ENCODE measurements at regions not wholly inside any gene's neighbourhood (a gene's known extent, or its start where the extent isn't known, plus 50 kb on each side); places are given as distances from the start of the nearest gene placed in this dataset.

DNA sequence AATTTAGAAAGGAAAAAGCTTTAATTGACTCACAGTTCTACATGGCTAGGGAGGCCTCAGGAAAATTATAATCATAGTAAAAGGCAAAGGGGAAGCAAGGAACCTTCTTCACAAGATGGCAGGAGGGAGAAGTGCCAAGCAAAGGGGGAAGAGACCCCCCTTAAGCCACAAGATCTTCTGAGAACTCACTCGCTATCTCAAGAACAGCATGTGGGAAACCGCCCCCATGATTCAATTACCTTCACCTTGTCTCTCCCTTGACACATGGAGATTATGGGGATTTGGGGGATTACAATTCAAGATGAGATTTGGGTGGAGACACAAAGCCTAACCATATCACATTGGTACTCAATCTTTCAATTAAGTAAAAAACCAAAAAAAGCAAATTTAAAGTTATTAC, 1778.7 kb upstream of the MIR17HG start:
- H2BK120ac ChIP-seq (ENCODE audit: insufficient read depth, low read length, poor library complexity) = no peak overlapping the region
- H2BK12ac ChIP-seq (ENCODE audit: low read length) = no peak overlapping the region
- H3K4me3 ChIP-seq (ENCODE audit: low read depth, low read length) = no peak overlapping the region
- no peak for DNase-seq
- H3K79me2 ChIP-seq (ENCODE audit: control insufficient read depth, insufficient read depth, low read length, poor library complexity) = no peaks in the 10 kb centered on the region
- no peak overlapping the region for H3K14ac ChIP-seq (ENCODE audit: low read length)
- no peak overlapping the region for H3K4me2 ChIP-seq (ENCODE audit: low read length)
- no peak overlapping the region for H4K12ac ChIP-seq (ENCODE audit: low read depth, low read length)
- no peaks in the 10 kb centered on the region for H3K4me1 ChIP-seq (ENCODE audit: control insufficient read depth in 1 of 2, insufficient read depth in 2 of 2, low read length in 2 of 2)
- no peak overlapping the region for H2BK5ac ChIP-seq (ENCODE audit: low read depth, low read length, poor library complexity)
- no peak overlapping the region for H3K4ac ChIP-seq (ENCODE audit: low read depth, low read length)
- no peak overlapping the region for H3K18ac ChIP-seq (ENCODE audit: low read length)
- no peaks in the 10 kb centered on the region for H3K9me3 ChIP-seq (ENCODE audit: insufficient read depth, low read depth, low read length)
- H3K27ac ChIP-seq (ENCODE audit: low read depth, low read length) = no peak overlapping the region
- H4K8ac ChIP-seq (ENCODE audit: low read depth, low read length) = no peak overlapping the region
- no peak overlapping the region for H3K9ac ChIP-seq (ENCODE audit: low read length)
- H3K27me3 ChIP-seq (ENCODE audit: insufficient read depth, low read length) = no peaks in the 10 kb centered on the region
- no peaks in the 10 kb centered on the region for H3K36me3 ChIP-seq (ENCODE audit: control insufficient read depth in 1 of 2, insufficient read depth in 2 of 2, low read length in 2 of 2)
- no peak overlapping the region for H2AFZ ChIP-seq (ENCODE audit: insufficient read depth, low read length, poor library complexity)
- no CpG with 5 or more reads among the region's 2 CpGs for whole genome bisulfite sequencing (ENCODE audit: extremely low coverage, insufficient coverage, insufficient read length)
- no peak overlapping the region for H4K91ac ChIP-seq (ENCODE audit: low read depth, low read length)
- H3K79me1 ChIP-seq (ENCODE audit: low read length) = no peaks in the 10 kb centered on the region
- no peak overlapping the region for H3K23ac ChIP-seq (ENCODE audit: low read length)
- H2AK5ac ChIP-seq (ENCODE audit: low read length) = no peak overlapping the region

DNA sequence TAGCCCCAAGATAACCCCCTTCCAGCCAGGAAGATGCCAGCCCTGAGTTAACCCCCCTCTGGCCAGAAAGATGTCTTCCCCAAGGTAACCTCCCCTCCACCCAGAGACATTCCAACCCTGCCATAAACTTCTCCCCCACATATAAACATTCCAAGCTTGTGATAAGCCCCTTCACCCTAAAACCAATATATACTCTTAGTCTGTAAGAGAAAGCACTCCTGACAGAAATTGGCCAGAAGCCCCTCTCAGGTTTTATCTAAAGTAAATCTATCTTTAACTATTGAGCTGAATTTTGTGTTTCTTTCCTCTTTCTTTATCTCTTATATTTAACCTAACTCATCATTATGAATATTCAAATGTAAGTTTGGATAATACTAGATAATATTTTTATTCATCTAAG, 1775.8 kb upstream of the MIR17HG start:
- no peaks in the 10 kb centered on the region for H3K27me3 ChIP-seq (ENCODE audit: insufficient read depth, low read length)
- no peaks in the 10 kb centered on the region for H3K9me3 ChIP-seq (ENCODE audit: insufficient read depth, low read depth, low read length)
- no peak overlapping the region for H4K8ac ChIP-seq (ENCODE audit: low read depth, low read length)
- H3K36me3 ChIP-seq (ENCODE audit: control insufficient read depth in 1 of 2, insufficient read depth in 2 of 2, low read length in 2 of 2) = no peaks in the 10 kb centered on the region
- no peak overlapping the region for H3K4me2 ChIP-seq (ENCODE audit: low read length)
- no peak overlapping the region for H3K27ac ChIP-seq (ENCODE audit: low read depth, low read length)
- H3K9ac ChIP-seq (ENCODE audit: low read length) = no peak overlapping the region
- no peak overlapping the region for H2AFZ ChIP-seq (ENCODE audit: insufficient read depth, low read length, poor library complexity)
- H3K4me1 ChIP-seq (ENCODE audit: control insufficient read depth in 1 of 2, insufficient read depth in 2 of 2, low read length in 2 of 2) = no peaks in the 10 kb centered on the region
- H2BK12ac ChIP-seq (ENCODE audit: low read length) = no peak overlapping the region
- H3K4ac ChIP-seq (ENCODE audit: low read depth, low read length) = no peak overlapping the region
- no peak overlapping the region for H2BK120ac ChIP-seq (ENCODE audit: insufficient read depth, low read length, poor library complexity)
- no peaks in the 10 kb centered on the region for H3K79me1 ChIP-seq (ENCODE audit: low read length)
- H3K4me3 ChIP-seq (ENCODE audit: low read depth, low read length) = no peak overlapping the region
- no peak overlapping the region for H2AK5ac ChIP-seq (ENCODE audit: low read length)
- H3K23ac ChIP-seq (ENCODE audit: low read length) = no peak overlapping the region
- no peak overlapping the region for H2BK5ac ChIP-seq (ENCODE audit: low read depth, low read length, poor library complexity)
- no peak overlapping the region for H3K14ac ChIP-seq (ENCODE audit: low read length)
- no peak overlapping the region for H3K18ac ChIP-seq (ENCODE audit: low read length)
- no peak overlapping the region for H4K91ac ChIP-seq (ENCODE audit: low read depth, low read length)
- DNase-seq = no peak
- H3K79me2 ChIP-seq (ENCODE audit: control insufficient read depth, insufficient read depth, low read length, poor library complexity) = no peaks in the 10 kb centered on the region
- H4K12ac ChIP-seq (ENCODE audit: low read depth, low read length) = no peak overlapping the region

DNA sequence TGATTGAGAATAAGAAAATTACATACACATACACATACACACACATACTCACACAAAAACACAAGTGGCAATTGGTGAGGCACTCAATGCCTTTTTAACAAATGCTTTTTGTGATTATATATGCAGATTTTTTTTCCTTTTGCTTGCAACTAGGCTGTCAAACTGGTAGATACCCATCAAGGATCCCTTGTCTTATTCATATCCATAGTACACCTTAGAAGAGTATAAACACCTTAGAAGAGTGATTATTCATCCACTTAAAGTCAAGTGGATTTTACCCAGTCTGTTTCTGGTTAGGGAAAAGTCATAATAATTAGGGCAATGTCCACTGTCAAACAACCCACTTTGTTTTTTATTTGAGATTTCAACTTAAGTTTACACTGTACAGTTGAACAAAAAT, 1773.4 kb upstream of the MIR17HG start:
- no peak overlapping the region for H3K18ac ChIP-seq (ENCODE audit: low read length)
- H2BK5ac ChIP-seq (ENCODE audit: low read depth, low read length, poor library complexity) = no peak overlapping the region
- H3K4me1 ChIP-seq (ENCODE audit: control insufficient read depth in 1 of 2, insufficient read depth in 2 of 2, low read length in 2 of 2) = no peaks in the 10 kb centered on the region
- DNase-seq = no peak
- no peak overlapping the region for H3K23ac ChIP-seq (ENCODE audit: low read length)
- H3K4me3 ChIP-seq (ENCODE audit: low read depth, low read length) = no peak overlapping the region
- no peak overlapping the region for H4K8ac ChIP-seq (ENCODE audit: low read depth, low read length)
- no peak overlapping the region for H3K4ac ChIP-seq (ENCODE audit: low read depth, low read length)
- no peaks in the 10 kb centered on the region for H3K79me1 ChIP-seq (ENCODE audit: low read length)
- no peak overlapping the region for H4K91ac ChIP-seq (ENCODE audit: low read depth, low read length)
- H3K14ac ChIP-seq (ENCODE audit: low read length) = no peak overlapping the region
- no peaks in the 10 kb centered on the region for H3K79me2 ChIP-seq (ENCODE audit: control insufficient read depth, insufficient read depth, low read length, poor library complexity)
- no peak overlapping the region for H2BK12ac ChIP-seq (ENCODE audit: low read length)
- no peaks in the 10 kb centered on the region for H3K27me3 ChIP-seq (ENCODE audit: insufficient read depth, low read length)
- H3K36me3 ChIP-seq (ENCODE audit: control insufficient read depth in 1 of 2, insufficient read depth in 2 of 2, low read length in 2 of 2) = no peaks in the 10 kb centered on the region
- H4K12ac ChIP-seq (ENCODE audit: low read depth, low read length) = no peak overlapping the region
- no peak overlapping the region for H2AK5ac ChIP-seq (ENCODE audit: low read length)
- no peak overlapping the region for H3K9ac ChIP-seq (ENCODE audit: low read length)
- H3K27ac ChIP-seq (ENCODE audit: low read depth, low read length) = no peak overlapping the region
- no peak overlapping the region for H2AFZ ChIP-seq (ENCODE audit: insufficient read depth, low read length, poor library complexity)
- H2BK120ac ChIP-seq (ENCODE audit: insufficient read depth, low read length, poor library complexity) = no peak overlapping the region
- H3K9me3 ChIP-seq (ENCODE audit: insufficient read depth, low read depth, low read length) = no peaks in the 10 kb centered on the region
- H3K4me2 ChIP-seq (ENCODE audit: low read length) = no peak overlapping the region

DNA sequence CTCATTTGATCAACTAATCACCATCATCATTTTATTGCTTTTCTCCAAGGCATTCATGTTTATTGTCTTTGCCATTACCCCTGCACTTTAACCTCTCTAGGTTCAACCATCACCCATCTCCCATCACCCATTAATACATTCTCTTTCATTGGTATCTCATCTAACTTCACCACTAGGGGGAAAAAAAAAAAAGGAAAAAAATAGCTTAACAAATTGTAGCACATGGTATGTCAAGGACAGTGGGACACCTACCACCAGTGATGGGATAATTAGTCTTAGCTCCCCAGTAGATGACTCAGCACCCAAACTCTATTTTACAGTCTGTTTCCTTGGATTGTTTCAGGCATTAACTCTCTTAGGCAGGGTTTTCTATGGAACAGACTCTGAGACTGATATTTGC, 1770.2 kb upstream of the MIR17HG start:
- H3K4me2 ChIP-seq (ENCODE audit: low read length) = no peak overlapping the region
- no peak overlapping the region for H2BK12ac ChIP-seq (ENCODE audit: low read length)
- no peak overlapping the region for H2BK120ac ChIP-seq (ENCODE audit: insufficient read depth, low read length, poor library complexity)
- no peak overlapping the region for H2AK5ac ChIP-seq (ENCODE audit: low read length)
- no peak overlapping the region for H4K12ac ChIP-seq (ENCODE audit: low read depth, low read length)
- no peak overlapping the region for H2BK5ac ChIP-seq (ENCODE audit: low read depth, low read length, poor library complexity)
- H3K27me3 ChIP-seq (ENCODE audit: insufficient read depth, low read length) = no peaks in the 10 kb centered on the region
- no peak overlapping the region for H3K14ac ChIP-seq (ENCODE audit: low read length)
- H3K9me3 ChIP-seq (ENCODE audit: insufficient read depth, low read depth, low read length) = no peaks in the 10 kb centered on the region
- no peaks in the 10 kb centered on the region for H3K79me1 ChIP-seq (ENCODE audit: low read length)
- no peak overlapping the region for H3K9ac ChIP-seq (ENCODE audit: low read length)
- H3K79me2 ChIP-seq (ENCODE audit: control insufficient read depth, insufficient read depth, low read length, poor library complexity) = no peaks in the 10 kb centered on the region
- no peak for DNase-seq
- no peak overlapping the region for H3K18ac ChIP-seq (ENCODE audit: low read length)
- no peak overlapping the region for H4K91ac ChIP-seq (ENCODE audit: low read depth, low read length)
- no peak overlapping the region for H3K27ac ChIP-seq (ENCODE audit: low read depth, low read length)
- H3K23ac ChIP-seq (ENCODE audit: low read length) = no peak overlapping the region
- H3K4ac ChIP-seq (ENCODE audit: low read depth, low read length) = no peak overlapping the region
- no peak overlapping the region for H4K8ac ChIP-seq (ENCODE audit: low read depth, low read length)
- no peak overlapping the region for H2AFZ ChIP-seq (ENCODE audit: insufficient read depth, low read length, poor library complexity)
- no peak overlapping the region for H3K4me3 ChIP-seq (ENCODE audit: low read depth, low read length)
- H3K36me3 ChIP-seq (ENCODE audit: control insufficient read depth in 1 of 2, insufficient read depth in 2 of 2, low read length in 2 of 2) = no peaks in the 10 kb centered on the region
- H3K4me1 ChIP-seq (ENCODE audit: control insufficient read depth in 1 of 2, insufficient read depth in 2 of 2, low read length in 2 of 2) = no peaks in the 10 kb centered on the region

DNA sequence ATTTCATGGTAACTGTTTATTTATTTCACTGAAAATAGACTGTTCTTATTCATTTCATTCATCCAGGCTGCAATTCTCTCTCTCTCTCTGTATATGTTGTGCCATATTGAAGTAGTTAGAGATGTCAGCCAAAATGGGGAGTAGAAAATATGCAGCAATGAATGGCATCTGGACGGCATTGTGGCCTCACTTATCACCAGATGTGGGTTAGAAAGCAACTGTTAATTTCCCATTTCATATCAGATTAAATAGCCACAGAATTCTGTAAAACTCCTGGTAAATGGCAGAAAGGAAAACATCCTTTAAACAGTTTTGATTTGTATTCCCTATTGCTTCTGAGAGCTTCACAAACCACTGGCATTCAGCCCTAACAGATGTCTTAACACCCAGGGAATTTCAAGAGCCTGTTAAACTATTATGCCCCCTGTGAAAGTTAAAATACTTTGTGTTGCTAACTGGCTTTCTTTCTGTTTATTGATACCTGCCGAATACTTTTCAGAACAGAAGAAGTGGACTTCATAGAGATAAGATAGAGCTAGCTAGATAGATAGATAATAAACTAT, 1763.3 kb upstream of the MIR17HG start:
- WGBS (ENCODE audit: extremely low coverage, insufficient coverage, insufficient read length) = no CpG with 5 or more reads among the region's 2 CpGs
- H3K14ac ChIP-seq (ENCODE audit: low read length) = no peak overlapping the region
- no peak overlapping the region for H4K8ac ChIP-seq (ENCODE audit: low read depth, low read length)
- no peak overlapping the region for H2BK12ac ChIP-seq (ENCODE audit: low read length)
- H3K4me3 ChIP-seq (ENCODE audit: low read depth, low read length) = no peak overlapping the region
- DNase-seq = no peak
- H2BK120ac ChIP-seq (ENCODE audit: insufficient read depth, low read length, poor library complexity) = no peak overlapping the region
- no peak overlapping the region for H4K12ac ChIP-seq (ENCODE audit: low read depth, low read length)
- no peaks in the 10 kb centered on the region for H3K9me3 ChIP-seq (ENCODE audit: insufficient read depth, low read depth, low read length)
- no peak overlapping the region for H3K4ac ChIP-seq (ENCODE audit: low read depth, low read length)
- no peaks in the 10 kb centered on the region for H3K79me2 ChIP-seq (ENCODE audit: control insufficient read depth, insufficient read depth, low read length, poor library complexity)
- no peak overlapping the region for H3K18ac ChIP-seq (ENCODE audit: low read length)
- no peak overlapping the region for H3K4me2 ChIP-seq (ENCODE audit: low read length)
- H3K27ac ChIP-seq (ENCODE audit: low read depth, low read length) = no peak overlapping the region
- no peak overlapping the region for H3K9ac ChIP-seq (ENCODE audit: low read length)
- no peak overlapping the region for H4K91ac ChIP-seq (ENCODE audit: low read depth, low read length)
- H2AFZ ChIP-seq (ENCODE audit: insufficient read depth, low read length, poor library complexity) = no peak overlapping the region
- H3K23ac ChIP-seq (ENCODE audit: low read length) = no peak overlapping the region
- H3K79me1 ChIP-seq (ENCODE audit: low read length) = no peaks in the 10 kb centered on the region
- no peaks in the 10 kb centered on the region for H3K36me3 ChIP-seq (ENCODE audit: control insufficient read depth in 1 of 2, insufficient read depth in 2 of 2, low read length in 2 of 2)
- no peaks in the 10 kb centered on the region for H3K27me3 ChIP-seq (ENCODE audit: insufficient read depth, low read length)
- H2AK5ac ChIP-seq (ENCODE audit: low read length) = no peak overlapping the region
- no peak overlapping the region for H2BK5ac ChIP-seq (ENCODE audit: low read depth, low read length, poor library complexity)
- H3K4me1 ChIP-seq (ENCODE audit: control insufficient read depth in 1 of 2, insufficient read depth in 2 of 2, low read length in 2 of 2) = no peaks in the 10 kb centered on the region

All from trophoblast cell (in vitro differentiated cells and primary cell).